PC-9 (cell line): ENCODE measurements at regions not wholly inside any gene's neighbourhood (a gene's known extent, or its start where the extent isn't known, plus 50 kb on each side); places are given as distances from the start of the nearest gene placed in this dataset.

Experiments
- BruUV-seq: library from RNA; stranded (reverse); fragments of 400-500 nt; replicated peaks from 2 replicates; lab custom pipeline; 2021; lab: Mats Ljungman, UMichigan
- CTCF ChIA-PET: fragments of 300-600 bp; sonication (Branson Sonifier 250); formaldehyde crosslinking; loops from one replicate; lab custom pipeline; 2022; ENCODE audit warnings: antibody characterized with exemption; lab: Charles Lee
- POLR2A ChIA-PET: fragments of 300-600 bp; sonication (Branson Sonifier 250); formaldehyde crosslinking; loops from one replicate; lab custom pipeline; 2022; ENCODE audit warnings: antibody characterized with exemption; ENCODE audit not compliant: unreplicated experiment; lab: Charles Lee
- DNase-seq, 2 experiments: peaks; one replicate each; pipeline versions ENCODE4 v3.0.0 to v3.0.0-alpha.2; 2015 to 2022; ENCODE audit warnings: mixed read lengths in 1 of 2
- H2AFZ ChIP-seq: fragments of 200-600 bp; sonication (generic); 2 replicates; pipeline ENCODE4 v1.8.1; 2017; ENCODE audit warnings: antibody characterized with exemption
- H3F3A ChIP-seq: fragments of 200-600 bp; sonication (generic); 2 replicates; pipeline ENCODE4 v1.8.1; 2017; ENCODE audit warnings: antibody characterized with exemption, mild to moderate bottlenecking, low read depth; ENCODE audit not compliant: insufficient read depth
- H3K27ac ChIP-seq: fragments of 200-600 bp; sonication (generic); 2 replicates; pipeline ENCODE4 v1.6.1; 2016; ENCODE audit warnings: mixed run types
- H3K27me3 ChIP-seq: fragments of 200-600 bp; sonication (generic); 2 replicates; pipeline ENCODE4 v1.6.1; 2016; ENCODE audit warnings: low read depth, mixed run types; ENCODE audit not compliant: insufficient read depth
- H3K36me3 ChIP-seq: fragments of 200-600 bp; sonication (generic); 2 replicates; pipeline ENCODE4 v1.6.1; 2016; ENCODE audit warnings: low read depth, mixed run types
- H3K4me1 ChIP-seq: fragments of 200-600 bp; sonication (generic); replicated peaks from 2 replicates; pipeline ENCODE4 v1.6.1; 2016; ENCODE audit warnings: mixed run types; ENCODE audit not compliant: insufficient read depth
- H3K4me2 ChIP-seq: fragments of 200-600 bp; sonication (generic); 2 replicates; pipeline ENCODE4 v1.6.1; 2017; ENCODE audit warnings: mixed run types
- H3K4me3 ChIP-seq: fragments of 200-600 bp; sonication (generic); 2 replicates; pipeline ENCODE4 v1.6.1; 2016; ENCODE audit warnings: mixed run types
- H3K79me2 ChIP-seq: fragments of 200-600 bp; sonication (generic); 2 replicates; pipeline ENCODE4 v1.6.1; 2017; ENCODE audit warnings: low read depth, mixed run types
- H3K9me2 ChIP-seq: fragments of 200-600 bp; sonication (generic); 2 replicates; pipeline ENCODE4 v1.8.1; 2017; ENCODE audit warnings: mild to moderate bottlenecking; ENCODE audit not compliant: insufficient read depth
- H3K9me3 ChIP-seq: fragments of 200-600 bp; sonication (generic); 2 replicates; pipeline ENCODE4 v1.8.1; 2016; ENCODE audit warnings: low read depth; ENCODE audit not compliant: insufficient read depth
- H4K20me1 ChIP-seq: fragments of 200-600 bp; sonication (generic); 2 replicates; pipeline ENCODE4 v1.8.1; 2017; ENCODE audit not compliant: insufficient read depth
- EZH2 ChIP-seq: fragments of 200-600 bp; sonication (generic); IDR thresholded peaks from 2 replicates; pipeline ENCODE4 v1.8.0; 2017; ENCODE audit warnings: antibody characterized with exemption, low read depth
- intact Hi-C: fragments of 100-400 bp; cut with micrococcal nuclease; formaldehyde crosslinking; loops from one replicate; pipeline ENCODE4 v1.10.0; 2022; ENCODE audit not compliant: unreplicated experiment
- TF ChIP-seq, protein P1 (sequence below): fragments of 200-600 bp; sonication (generic); conservative IDR thresholded peaks from 2 replicates; pipeline ENCODE4 v1.6.1; 2017; ENCODE audit warnings: mixed run types, antibody characterized with exemption, mild to moderate bottlenecking, moderate library complexity

GRCh38 chr10:130531312-130531711 is 395.1 kb downstream of the GLRX3 start:
- Histone ChIP-seq H3K79me2 (no peaks in the 10 kb centered on the region), H3K27ac (no peak overlapping the region), H3K27me3 (no peaks in the 10 kb centered on the region), H3F3A (no peaks in the 10 kb centered on the region), H3K4me3 (no peak overlapping the region), H4K20me1 (no peaks in the 10 kb centered on the region), H2AFZ (no peak overlapping the region), H3K9me3 (no peaks in the 10 kb centered on the region), H3K9me2 (no peaks in the 10 kb centered on the region), H3K4me2 (no peak overlapping the region), H3K36me3 (no peaks in the 10 kb centered on the region), H3K4me1 (no peaks in the 10 kb centered on the region)
- CTCF ChIA-PET: no interaction called here
- no peak for DNase-seq
- intact Hi-C loops: no loop called here
- POLR2A ChIA-PET: no interaction called here
- TF ChIP-seq, protein P1, sequence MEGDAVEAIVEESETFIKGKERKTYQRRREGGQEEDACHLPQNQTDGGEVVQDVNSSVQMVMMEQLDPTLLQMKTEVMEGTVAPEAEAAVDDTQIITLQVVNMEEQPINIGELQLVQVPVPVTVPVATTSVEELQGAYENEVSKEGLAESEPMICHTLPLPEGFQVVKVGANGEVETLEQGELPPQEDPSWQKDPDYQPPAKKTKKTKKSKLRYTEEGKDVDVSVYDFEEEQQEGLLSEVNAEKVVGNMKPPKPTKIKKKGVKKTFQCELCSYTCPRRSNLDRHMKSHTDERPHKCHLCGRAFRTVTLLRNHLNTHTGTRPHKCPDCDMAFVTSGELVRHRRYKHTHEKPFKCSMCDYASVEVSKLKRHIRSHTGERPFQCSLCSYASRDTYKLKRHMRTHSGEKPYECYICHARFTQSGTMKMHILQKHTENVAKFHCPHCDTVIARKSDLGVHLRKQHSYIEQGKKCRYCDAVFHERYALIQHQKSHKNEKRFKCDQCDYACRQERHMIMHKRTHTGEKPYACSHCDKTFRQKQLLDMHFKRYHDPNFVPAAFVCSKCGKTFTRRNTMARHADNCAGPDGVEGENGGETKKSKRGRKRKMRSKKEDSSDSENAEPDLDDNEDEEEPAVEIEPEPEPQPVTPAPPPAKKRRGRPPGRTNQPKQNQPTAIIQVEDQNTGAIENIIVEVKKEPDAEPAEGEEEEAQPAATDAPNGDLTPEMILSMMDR: no peak
- no peak for TF ChIP-seq EZH2
- no TSS peak for BruUV-seq

DNA sequence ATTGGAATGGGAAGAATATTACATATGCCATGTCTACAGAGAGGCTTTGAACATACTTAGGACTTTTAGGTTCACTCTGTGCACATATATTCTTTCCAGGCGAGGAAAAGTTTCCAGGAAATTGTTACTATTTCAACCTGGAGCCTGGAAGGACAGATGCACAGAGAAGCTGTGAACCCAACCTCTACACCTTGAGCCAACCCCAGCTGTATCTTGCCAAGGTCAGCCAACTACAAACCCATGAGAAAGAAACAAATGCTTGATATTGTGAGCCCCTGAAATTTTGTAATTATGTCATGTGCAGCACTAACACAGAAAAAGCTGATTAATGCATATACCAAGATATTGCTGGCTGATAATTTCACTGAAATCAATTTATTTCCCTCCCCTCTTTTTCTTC is 404.9 kb downstream of the GLRX3 start:
- no TSS peak for BruUV-seq

GRCh38 chr10:130542761-130543160 is 406.6 kb downstream of the GLRX3 start:
- no peak overlapping the region for H3K4me3 ChIP-seq
- H3K79me2 ChIP-seq: no peaks in the 10 kb centered on the region
- no peaks in the 10 kb centered on the region for H3K9me2 ChIP-seq
- TF ChIP-seq EZH2: no peak
- TF ChIP-seq, protein P1: no peak
- ChIA-PET POLR2A (no interaction called here), CTCF (no interaction called here)
- H4K20me1 ChIP-seq: no peaks in the 10 kb centered on the region
- no peaks in the 10 kb centered on the region for H3K9me3 ChIP-seq
- no peak overlapping the region for H2AFZ ChIP-seq
- no peaks in the 10 kb centered on the region for H3F3A ChIP-seq
- H3K36me3 ChIP-seq: no peaks in the 10 kb centered on the region
- H3K27me3 ChIP-seq: no peaks in the 10 kb centered on the region
- no peaks in the 10 kb centered on the region for H3K4me1 ChIP-seq
- H3K4me2 ChIP-seq: no peak overlapping the region
- H3K27ac ChIP-seq: no peak overlapping the region
- BruUV-seq: no TSS peak
- DNase-seq: no peak
- intact Hi-C loops: no loop called here

More for the DNA sequence above, 404.9 kb downstream of the GLRX3 start:
- ChIA-PET POLR2A (no interaction called here), CTCF (no interaction called here)
- Histone ChIP-seq H3K9me3 (no peaks in the 10 kb centered on the region), H3F3A (no peaks in the 10 kb centered on the region), H3K79me2 (no peaks in the 10 kb centered on the region), H3K4me3 (no peak overlapping the region), H3K4me1 (no peaks in the 10 kb centered on the region), H3K36me3 (no peaks in the 10 kb centered on the region), H4K20me1 (no peaks in the 10 kb centered on the region), H3K27ac (no peak overlapping the region), H3K9me2 (no peaks in the 10 kb centered on the region), H2AFZ (no peak overlapping the region), H3K27me3 (no peaks in the 10 kb centered on the region), H3K4me2 (no peak overlapping the region)
- TF ChIP-seq EZH2: no peak
- TF ChIP-seq, protein P1: no peak
- intact Hi-C loops: no loop called here
- no peak for DNase-seq
